CD4-positive, alpha-beta T cell (primary cell): ENCODE measurements at regions not wholly inside any gene's neighbourhood (a gene's known extent, or its start where the extent isn't known, plus 50 kb on each side); places are given as distances from the start of the nearest gene placed in this dataset.

Experiments used
- ATAC-seq: fragments of 200-7000 bp; cut with Tn5 transposase; one replicate; pipeline ENCODE4 v1.10.0; 2022; ENCODE audit warnings: mild to moderate bottlenecking; ENCODE audit not compliant: poor library complexity
- CTCF ChIA-PET: fragments of 350-600 bp; sonication (Branson Sonifier 250); formaldehyde crosslinking; loops from one replicate; lab custom pipeline; 2021; ENCODE audit warnings: antibody characterized with exemption, inconsistent platforms; lab: Charles Lee
- POLR2A ChIA-PET: fragments of 350-600 bp; sonication (Branson Sonifier 250); formaldehyde crosslinking; loops from one replicate; lab custom pipeline; 2021; ENCODE audit warnings: antibody characterized with exemption, inconsistent platforms; lab: Charles Lee
- DNase-seq, 14 experiments: peaks; one replicate each; pipeline ENCODE4 v3.0.0-alpha.2; 2013 to 2020; ENCODE audit warnings: mixed read lengths in 2 of 14
- H3K27ac ChIP-seq, 2 donors: one replicate each; pipeline versions ENCODE4 v1.5.1 to v1.7.0; 2013; ENCODE audit warnings: low read length in 2 of 2, low read depth in 1 of 2, mild to moderate bottlenecking in 1 of 2
- H3K27me3 ChIP-seq, 2 experiments: 1 replicate in 1 of 2; 2 replicates in 1 of 2; pipeline versions ENCODE4 v1.6.1 to v1.7.0; 2013; ENCODE audit warnings: low read length in 2 of 2, control low read depth in 1 of 2, mild to moderate bottlenecking in 1 of 2, moderate library complexity in 1 of 2; ENCODE audit not compliant: insufficient read depth in 2 of 2, control insufficient read depth in 1 of 2
- H3K36me3 ChIP-seq: one replicate; pipeline ENCODE4 v1.6.1; 2013; ENCODE audit warnings: low read length, control low read depth; ENCODE audit not compliant: insufficient read depth
- H3K4me1 ChIP-seq: one replicate; pipeline ENCODE4 v1.6.1; 2013; ENCODE audit warnings: low read length, control low read depth; ENCODE audit not compliant: insufficient read depth
- H3K4me3 ChIP-seq: one replicate; pipeline ENCODE4 v1.5.1; 2013; ENCODE audit warnings: mild to moderate bottlenecking, low read length, moderate library complexity
- H3K9me3 ChIP-seq, 2 experiments: 1 replicate in 1 of 2; 2 replicates in 1 of 2; pipeline versions ENCODE4 v1.6.1 to v1.7.0; 2013; ENCODE audit warnings: low read length in 2 of 2, mild to moderate bottlenecking in 2 of 2, control low read depth in 1 of 2, moderate library complexity in 1 of 2; ENCODE audit not compliant: control insufficient read depth in 1 of 2, insufficient read depth in 1 of 2
- H3K27ac Mint-ChIP-seq: one replicate; pipeline ENCODE4 v1.8.0; 2020; ENCODE audit warnings: mixed read lengths
- H3K27me3 Mint-ChIP-seq: one replicate; pipeline ENCODE4 v1.8.0; 2021; ENCODE audit warnings: mixed read lengths
- H3K36me3 Mint-ChIP-seq: one replicate; pipeline ENCODE4 v1.8.0; 2021; ENCODE audit warnings: low read depth, mixed read lengths
- H3K4me1 Mint-ChIP-seq: one replicate; pipeline ENCODE4 v1.8.0; 2021; ENCODE audit warnings: low read depth, mixed read lengths
- H3K4me3 Mint-ChIP-seq: one replicate; pipeline ENCODE4 v1.8.0; 2020; ENCODE audit warnings: mild to moderate bottlenecking, mixed read lengths
- H3K9me3 Mint-ChIP-seq: one replicate; pipeline ENCODE4 v1.8.0; 2020; ENCODE audit warnings: mixed read lengths
- CTCF ChIP-seq: fragments of 200-600 bp; IDR thresholded peaks from one replicate; pipeline ENCODE4 v1.8.0; 2022; ENCODE audit warnings: antibody characterized with exemption, mild to moderate bottlenecking
- intact Hi-C, 2 experiments: fragments of 100-400 bp; cut with DNase I in 1 of 2; cut with micrococcal nuclease in 1 of 2; formaldehyde crosslinking; loops; one replicate each; pipeline versions ENCODE4 v1.15.1 to v1.9.0; 2023 to 2025; cut with DNase I, micrococcal nuclease

DNA sequence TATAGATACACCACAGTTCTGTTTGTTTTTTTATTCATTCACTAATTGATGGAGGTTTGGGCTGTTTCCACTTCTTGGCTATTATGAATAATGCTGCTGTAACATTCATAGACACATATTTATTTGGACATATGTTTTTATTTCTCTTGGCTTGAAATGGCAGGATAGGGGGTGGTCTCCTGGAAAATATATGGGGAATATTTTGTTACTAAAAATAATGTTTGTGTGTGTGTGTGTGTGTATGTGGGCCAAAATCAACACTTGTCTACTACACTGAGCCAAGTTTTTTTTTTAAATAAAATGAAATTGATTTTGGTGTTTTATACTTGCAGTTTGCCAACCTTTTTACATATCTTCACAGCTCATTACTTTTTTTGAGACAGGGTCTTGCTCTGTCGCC, 264.4 kb upstream of the SULF2 start:
- Mint-ChIP-seq H3K4me3 (no peak overlapping the region), H3K9me3 (no peaks in the 10 kb centered on the region), H3K4me1 (no peaks in the 10 kb centered on the region), H3K27me3 (peaks cover 26% of the 10 kb centered on the region), H3K36me3 (no peaks in the 10 kb centered on the region), H3K27ac (no peak overlapping the region)
- Histone ChIP-seq H3K4me3 (no peak overlapping the region), H3K9me3 (no peaks in the 10 kb centered on the region), H3K36me3 (no peaks in the 10 kb centered on the region), H3K27me3 (peaks cover 0 to 5% of the 10 kb centered on the region in 2 experiments), H3K4me1 (no peaks in the 10 kb centered on the region), H3K27ac (no peak overlapping the region)
- CTCF ChIA-PET: no interaction called here
- POLR2A ChIA-PET: no interaction called here
- intact Hi-C loops: no loop called here
- ATAC-seq (no peak), DNase-seq (no peak)
- TF ChIP-seq CTCF: no peak

GRCh38 chr20:48049171-48049570, 263.9 kb upstream of the SULF2 start:
- no peaks in the 10 kb centered on the region for H3K36me3 Mint-ChIP-seq
- peaks cover 26% of the 10 kb centered on the region for H3K27me3 Mint-ChIP-seq
- no peaks in the 10 kb centered on the region for H3K9me3 Mint-ChIP-seq
- H3K27ac Mint-ChIP-seq: no peak overlapping the region
- no peaks in the 10 kb centered on the region for H3K4me1 Mint-ChIP-seq
- no peak overlapping the region for H3K4me3 Mint-ChIP-seq
- Histone ChIP-seq H3K9me3 (no peaks in the 10 kb centered on the region), H3K4me3 (no peak overlapping the region), H3K27ac (no peak overlapping the region), H3K27me3 (peaks cover 0 to 5% of the 10 kb centered on the region in 2 experiments), H3K36me3 (no peaks in the 10 kb centered on the region), H3K4me1 (no peaks in the 10 kb centered on the region)
- intact Hi-C loops: no loop called here
- no peak for DNase-seq
- ChIA-PET CTCF (no interaction called here), POLR2A (no interaction called here)
- no peak for TF ChIP-seq CTCF
- no peak for ATAC-seq

DNA sequence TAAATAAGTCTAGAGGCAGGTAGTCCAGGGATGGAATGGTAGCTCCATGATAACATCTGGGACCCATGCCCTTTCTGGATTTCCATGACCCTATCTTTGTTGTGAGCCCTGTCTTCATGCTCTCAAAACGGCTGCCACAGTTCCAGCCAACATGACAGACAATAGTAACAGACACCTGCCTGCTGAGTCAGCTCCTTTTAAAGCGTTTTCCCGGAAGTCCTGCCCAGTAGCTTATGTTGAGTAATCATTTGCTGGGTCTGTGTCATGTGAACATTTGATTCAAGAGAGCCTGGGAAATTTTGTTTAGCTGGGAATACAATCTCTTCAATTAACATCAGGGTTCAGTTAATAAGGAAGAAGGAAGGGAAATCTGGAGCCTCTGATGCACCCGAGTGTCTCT, 262.2 kb upstream of the SULF2 start:
- no peaks in the 10 kb centered on the region for H3K9me3 Mint-ChIP-seq
- no peaks in the 10 kb centered on the region for H3K36me3 Mint-ChIP-seq
- H3K4me3 ChIP-seq: no peak overlapping the region
- ChIA-PET CTCF (no interaction called here), POLR2A (no interaction called here)
- intact Hi-C loops: no loop called here
- no peaks in the 10 kb centered on the region for H3K9me3 ChIP-seq
- no peaks in the 10 kb centered on the region for H3K4me1 ChIP-seq
- no peak overlapping the region for H3K27ac Mint-ChIP-seq
- TF ChIP-seq CTCF: no peak
- H3K4me1 Mint-ChIP-seq: no peaks in the 10 kb centered on the region
- ATAC-seq (no peak), DNase-seq (no peak)
- H3K27ac ChIP-seq: no peak overlapping the region
- peaks cover 0 to 2% of the 10 kb centered on the region in 2 experiments for H3K27me3 ChIP-seq
- H3K36me3 ChIP-seq: no peaks in the 10 kb centered on the region
- no peak overlapping the region for H3K4me3 Mint-ChIP-seq
- H3K27me3 Mint-ChIP-seq: peaks cover 15% of the 10 kb centered on the region
